ENCODE measurements at regions not wholly inside any gene's neighbourhood (a gene's known extent, or its start where the extent isn't known, plus 50 kb on each side); places are given as distances from the start of the nearest gene placed in this dataset.
"Not testable (repeated sequence)": the region's sequence is repeated elsewhere in the genome, so short reads cannot be mapped to it uniquely, and the experiment has no call there.

DNA sequence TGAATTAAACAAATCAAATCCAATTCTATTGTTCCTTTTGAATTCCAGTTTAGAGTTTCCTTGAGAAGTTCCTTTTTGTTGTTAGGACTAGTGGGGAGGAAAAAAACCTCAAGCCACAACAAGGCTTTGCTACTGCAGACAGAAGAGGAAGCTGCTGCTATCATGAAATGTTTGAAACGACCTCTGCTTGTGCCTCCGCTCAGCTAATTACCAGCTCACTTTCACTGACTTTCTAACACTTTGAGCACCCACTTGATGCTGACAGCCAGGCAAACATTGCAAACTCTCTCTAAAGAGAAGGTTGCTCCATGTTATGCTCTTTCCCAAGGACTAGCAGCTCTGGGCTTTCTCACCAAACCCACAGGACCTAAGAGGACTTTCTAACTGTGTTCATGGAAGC lies 203.9 kb upstream of the PROX1 start:
- no peaks in the 10 kb centered on the region for H3K9me3 ChIP-seq
- no peak overlapping the region for H3K27ac ChIP-seq
- H3K27me3 ChIP-seq: no peaks in the 10 kb centered on the region
- H3K36me3 ChIP-seq: no peaks in the 10 kb centered on the region
- intact Hi-C loops (cut with DNase I; ENCODE audit: low total_unique reads): no loop called here
- H3K4me1 ChIP-seq: no peaks in the 10 kb centered on the region
- DNase-seq (ENCODE audit: low spot score in 2 of 2): no peak
- TF ChIP-seq POLR2AphosphoS5 (IDR thresholded peaks at IDR 0.05) (no peak), POLR2A (IDR thresholded peaks at IDR 0.05) (no peak)
- TF ChIP-seq, protein P1, sequence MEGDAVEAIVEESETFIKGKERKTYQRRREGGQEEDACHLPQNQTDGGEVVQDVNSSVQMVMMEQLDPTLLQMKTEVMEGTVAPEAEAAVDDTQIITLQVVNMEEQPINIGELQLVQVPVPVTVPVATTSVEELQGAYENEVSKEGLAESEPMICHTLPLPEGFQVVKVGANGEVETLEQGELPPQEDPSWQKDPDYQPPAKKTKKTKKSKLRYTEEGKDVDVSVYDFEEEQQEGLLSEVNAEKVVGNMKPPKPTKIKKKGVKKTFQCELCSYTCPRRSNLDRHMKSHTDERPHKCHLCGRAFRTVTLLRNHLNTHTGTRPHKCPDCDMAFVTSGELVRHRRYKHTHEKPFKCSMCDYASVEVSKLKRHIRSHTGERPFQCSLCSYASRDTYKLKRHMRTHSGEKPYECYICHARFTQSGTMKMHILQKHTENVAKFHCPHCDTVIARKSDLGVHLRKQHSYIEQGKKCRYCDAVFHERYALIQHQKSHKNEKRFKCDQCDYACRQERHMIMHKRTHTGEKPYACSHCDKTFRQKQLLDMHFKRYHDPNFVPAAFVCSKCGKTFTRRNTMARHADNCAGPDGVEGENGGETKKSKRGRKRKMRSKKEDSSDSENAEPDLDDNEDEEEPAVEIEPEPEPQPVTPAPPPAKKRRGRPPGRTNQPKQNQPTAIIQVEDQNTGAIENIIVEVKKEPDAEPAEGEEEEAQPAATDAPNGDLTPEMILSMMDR (IDR thresholded peaks at IDR 0.05): no peak
- H3K4me3 ChIP-seq: no peak overlapping the region

DNA sequence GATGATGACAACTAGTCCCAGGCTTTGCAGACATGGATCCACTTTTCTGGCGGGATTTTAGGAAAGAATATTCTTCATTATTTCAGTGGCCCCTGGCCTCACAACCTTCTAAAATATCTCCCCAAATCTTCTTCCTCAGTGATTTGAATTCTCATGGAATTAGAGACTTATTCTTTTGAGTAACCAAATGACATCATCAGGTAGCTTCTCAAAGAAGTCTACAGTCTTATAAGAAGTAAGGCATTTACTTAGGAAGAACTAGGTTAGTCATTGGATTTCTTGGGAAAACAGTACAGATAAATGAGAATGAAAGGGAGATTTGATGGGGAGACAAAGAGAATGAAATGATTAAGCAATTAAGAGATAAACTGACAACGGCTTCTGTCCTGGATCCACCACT lies 201.1 kb upstream of the PROX1 start:
- H3K27me3 ChIP-seq: no peaks in the 10 kb centered on the region
- H3K27ac ChIP-seq: no peak overlapping the region
- no peaks in the 10 kb centered on the region for H3K9me3 ChIP-seq
- no peaks in the 10 kb centered on the region for H3K36me3 ChIP-seq
- TF ChIP-seq, protein P1 (IDR thresholded peaks at IDR 0.05): no peak
- TF ChIP-seq POLR2AphosphoS5 (IDR thresholded peaks at IDR 0.05): no peak
- TF ChIP-seq POLR2A (IDR thresholded peaks at IDR 0.05): no peak
- no peak overlapping the region for H3K4me3 ChIP-seq
- H3K4me1 ChIP-seq: no peaks in the 10 kb centered on the region
- no peak for DNase-seq (ENCODE audit: low spot score in 2 of 2)
- intact Hi-C loops (cut with DNase I; ENCODE audit: low total_unique reads): no loop called here

DNA sequence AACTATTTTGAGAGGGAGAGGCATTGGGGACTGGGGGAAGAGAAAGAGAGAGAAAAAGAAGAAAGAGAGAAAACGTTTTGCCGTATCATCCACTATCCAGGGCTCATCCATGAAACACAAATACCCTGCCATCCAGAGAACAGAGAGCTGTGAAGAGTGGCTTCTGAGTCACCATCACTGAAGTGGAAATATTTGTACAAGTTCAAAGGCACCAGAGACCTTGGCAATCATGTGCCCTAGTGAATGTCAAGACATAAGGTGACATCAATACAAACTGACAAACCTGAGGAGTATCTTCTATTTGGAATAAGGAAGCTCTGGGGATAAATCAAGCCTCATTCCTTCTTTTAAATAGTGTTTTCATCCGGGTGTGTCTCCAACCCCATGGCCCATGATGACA lies 197.2 kb upstream of the PROX1 start:
- Histone ChIP-seq H3K36me3 (no peaks in the 10 kb centered on the region), H3K4me1 (no peaks in the 10 kb centered on the region), H3K27me3 (no peaks in the 10 kb centered on the region), H3K27ac (no peak overlapping the region), H3K9me3 (no peaks in the 10 kb centered on the region), H3K4me3 (no peak overlapping the region)
- intact Hi-C loops (cut with DNase I; ENCODE audit: low total_unique reads): no loop called here
- TF ChIP-seq POLR2A (IDR thresholded peaks at IDR 0.05): no peak
- TF ChIP-seq, protein P1 (IDR thresholded peaks at IDR 0.05): no peak
- no peak for TF ChIP-seq POLR2AphosphoS5 (IDR thresholded peaks at IDR 0.05)
- no peak for DNase-seq (ENCODE audit: low spot score in 2 of 2)

DNA sequence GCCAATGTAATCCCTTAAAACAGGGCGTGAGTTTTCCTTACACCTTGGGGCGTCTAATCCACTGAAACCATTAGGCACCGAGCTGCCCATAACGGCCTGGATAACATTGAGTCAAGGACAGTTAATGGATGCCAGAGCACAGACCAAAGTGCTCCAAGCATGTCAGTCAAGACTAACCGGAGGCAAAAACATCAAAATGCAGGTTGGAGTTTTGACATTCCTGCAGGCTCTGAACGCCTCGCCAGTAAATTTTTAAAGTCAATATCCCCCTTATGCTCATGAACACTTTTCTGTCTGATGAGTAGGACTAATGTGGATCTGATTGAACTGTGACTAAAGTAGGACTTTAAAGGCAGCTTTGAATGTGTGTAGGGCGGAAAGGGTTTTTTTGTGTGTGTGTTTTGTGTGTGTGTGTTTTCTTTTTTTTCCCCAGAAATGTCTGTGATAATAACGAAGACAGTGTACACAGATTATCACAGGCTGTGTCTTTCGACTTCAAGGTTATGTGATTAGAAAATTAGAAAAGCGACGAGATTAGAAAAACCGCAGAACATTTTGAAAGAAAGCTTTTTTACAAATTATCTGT lies 194.2 kb upstream of the PROX1 start:
- intact Hi-C loops (cut with DNase I; ENCODE audit: low total_unique reads): no loop called here
- Histone ChIP-seq H3K36me3 (no peaks in the 10 kb centered on the region), H3K4me1 (no peaks in the 10 kb centered on the region), H3K27me3 (no peaks in the 10 kb centered on the region), H3K27ac (no peak overlapping the region), H3K9me3 (no peaks in the 10 kb centered on the region), H3K4me3 (no peak overlapping the region)
- no peak for TF ChIP-seq POLR2A (IDR thresholded peaks at IDR 0.05)
- TF ChIP-seq, protein P1 (IDR thresholded peaks at IDR 0.05): no peak
- TF ChIP-seq POLR2AphosphoS5 (IDR thresholded peaks at IDR 0.05): no peak
- no peak for DNase-seq (ENCODE audit: low spot score in 2 of 2)

DNA sequence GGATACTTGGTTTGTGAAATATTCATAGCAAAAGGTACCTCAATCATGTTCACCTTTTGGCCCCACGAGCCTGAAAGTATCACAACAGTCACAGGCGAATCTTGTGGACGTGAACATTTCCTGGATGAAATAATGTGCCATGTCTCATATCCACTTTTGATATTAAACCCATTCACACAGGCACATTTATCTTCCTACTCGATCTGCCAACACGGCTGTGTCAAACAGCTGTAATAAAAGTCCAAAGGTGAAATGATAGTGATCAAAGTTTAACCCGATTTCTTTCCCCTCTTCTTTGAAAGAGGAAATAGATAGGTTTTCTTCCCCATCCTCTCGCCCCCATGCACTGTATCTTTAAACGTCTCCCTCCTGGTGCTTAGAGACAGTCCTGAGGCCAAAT lies 191.2 kb upstream of the PROX1 start:
- Histone ChIP-seq H3K36me3 (no peaks in the 10 kb centered on the region), H3K27ac (no peak overlapping the region), H3K27me3 (no peaks in the 10 kb centered on the region), H3K4me3 (no peak overlapping the region), H3K9me3 (no peaks in the 10 kb centered on the region), H3K4me1 (no peaks in the 10 kb centered on the region)
- DNase-seq (ENCODE audit: low spot score in 2 of 2): no peak
- TF ChIP-seq, protein P1 (IDR thresholded peaks at IDR 0.05): no peak
- TF ChIP-seq POLR2A (IDR thresholded peaks at IDR 0.05) (no peak), POLR2AphosphoS5 (IDR thresholded peaks at IDR 0.05) (no peak)
- intact Hi-C loops (cut with DNase I; ENCODE audit: low total_unique reads): no loop called here

DNA sequence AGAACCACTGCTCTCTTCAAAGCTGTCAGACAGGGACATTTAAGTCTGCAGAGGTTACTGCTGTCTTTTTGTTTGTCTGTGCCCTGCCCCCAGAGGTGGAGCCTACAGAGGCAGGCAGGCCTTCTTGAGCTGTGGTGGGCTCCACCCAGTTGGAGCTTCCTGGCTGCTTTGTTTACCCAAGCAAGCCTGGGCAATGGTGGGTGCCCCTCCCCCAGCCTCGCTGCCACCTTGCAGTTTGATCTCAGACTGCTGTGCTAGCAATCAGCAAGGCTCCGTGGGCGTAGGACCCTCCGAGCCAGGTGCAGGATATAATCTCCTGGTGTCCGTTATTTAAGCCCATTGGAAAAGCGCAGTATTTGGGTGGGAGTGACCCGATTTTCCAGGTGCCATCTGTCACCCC lies 179.5 kb upstream of the PROX1 start:
- H3K36me3 ChIP-seq; H3K4me1 ChIP-seq; DNase-seq (ENCODE audit: low spot score in 2 of 2); H3K27ac ChIP-seq; H3K27me3 ChIP-seq; H3K4me3 ChIP-seq; H3K9me3 ChIP-seq; intact Hi-C loops (cut with DNase I; ENCODE audit: low total_unique reads): not testable (repeated sequence)
